GM18526 (cell line): ENCODE measurements at regions not wholly inside any gene's neighbourhood (a gene's known extent, or its start where the extent isn't known, plus 50 kb on each side); places are given as distances from the start of the nearest gene placed in this dataset.

Experiments used
- POLR2A ChIP-seq: IDR thresholded peaks from 3 replicates; pipeline ENCODE4 v1.6.1; 2011; ENCODE audit not compliant: insufficient read length; ENCODE audit errors: extremely low read depth

- TF ChIP-seq POLR2A = no peak
Observed at GRCh38 chr7:131173145-131173890, 154.4 kb upstream of the MKLN1 start.

DNA sequence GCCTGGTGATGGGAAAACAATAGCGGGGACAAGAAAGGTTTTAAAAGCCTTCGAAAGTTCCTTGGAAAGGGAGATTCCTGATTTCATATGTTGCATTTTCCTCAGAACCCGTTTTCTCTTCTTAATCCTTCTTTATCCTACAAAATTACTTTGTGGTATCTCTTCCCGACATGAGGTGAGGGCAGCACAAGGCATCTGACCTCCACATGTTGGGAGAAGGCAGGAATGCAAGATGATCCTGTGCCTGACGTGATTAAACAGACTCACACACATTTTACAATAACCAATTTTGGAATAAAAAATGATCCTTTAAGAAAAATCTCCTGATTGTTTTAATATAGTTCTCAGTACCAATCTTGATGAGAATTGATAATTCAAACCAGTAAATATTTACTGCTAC lies 153.3 kb upstream of the MKLN1 start:
- TF ChIP-seq POLR2A = no peak

DNA sequence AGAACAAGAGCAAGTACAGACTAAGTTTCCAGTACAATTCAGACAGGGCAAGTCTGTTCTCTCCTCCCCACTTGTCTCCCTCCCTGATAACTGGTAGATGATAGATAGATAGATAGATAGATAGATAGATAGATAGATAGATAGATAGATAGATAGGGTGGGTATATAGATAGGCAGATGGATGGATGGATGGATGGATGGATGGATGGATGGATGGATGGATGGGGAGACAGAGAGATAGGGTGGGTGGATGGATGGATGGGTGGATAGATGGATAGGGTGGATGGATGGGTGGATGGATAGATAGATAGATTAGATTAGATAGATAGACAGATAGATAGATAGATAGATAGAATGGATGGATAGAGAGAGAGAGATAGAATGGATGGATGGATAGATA lies 152.8 kb upstream of the MKLN1 start:
- TF ChIP-seq POLR2A = no peak

DNA sequence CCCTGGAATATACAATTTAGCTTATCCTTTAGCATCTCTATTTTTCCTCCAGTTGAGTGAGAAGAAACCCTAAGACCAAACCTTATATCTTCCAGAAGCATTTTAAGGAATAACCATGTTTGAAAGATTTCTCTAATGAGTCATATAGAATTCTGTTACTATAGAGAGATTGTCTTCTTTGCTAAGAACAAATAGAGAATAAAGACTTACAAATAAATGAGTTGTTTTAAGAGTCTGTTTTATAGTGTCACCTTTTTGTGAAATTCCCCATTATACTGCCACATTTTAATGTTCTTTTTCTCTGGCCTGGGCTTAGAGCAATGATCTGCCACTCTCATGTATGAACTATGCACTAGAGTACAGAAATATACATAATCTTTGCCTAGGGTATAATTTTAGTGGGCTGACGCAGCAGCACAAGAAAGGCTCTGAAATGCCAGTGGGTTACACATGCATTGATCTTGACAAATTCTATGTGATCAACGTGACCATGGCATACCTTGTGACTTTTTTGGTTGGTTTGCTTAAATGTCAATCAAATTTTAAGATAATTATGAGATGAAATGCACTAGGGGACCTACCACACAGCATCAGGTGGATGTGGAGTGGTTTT lies 145.1 kb upstream of the MKLN1 start:
- TF ChIP-seq POLR2A = no peak

DNA sequence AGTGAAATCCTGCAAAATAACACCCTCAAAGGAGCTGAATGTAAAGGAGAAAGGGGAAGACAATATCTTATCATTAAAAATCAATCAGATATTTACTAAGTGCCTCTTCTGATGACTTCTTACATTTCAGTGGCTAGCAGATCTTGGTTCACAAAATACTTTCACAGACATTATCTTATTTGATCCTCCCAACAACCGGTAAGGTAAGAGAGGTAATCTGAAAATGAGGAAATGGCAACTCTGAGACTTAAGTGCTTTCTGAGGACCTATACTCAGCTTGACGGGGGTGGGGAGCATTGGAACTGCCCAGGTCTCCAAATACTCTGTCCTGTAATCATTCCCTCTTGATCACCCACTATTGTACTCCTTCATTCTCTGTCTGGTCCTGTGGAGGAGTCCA lies 144.6 kb upstream of the MKLN1 start:
- TF ChIP-seq POLR2A = no peak

DNA sequence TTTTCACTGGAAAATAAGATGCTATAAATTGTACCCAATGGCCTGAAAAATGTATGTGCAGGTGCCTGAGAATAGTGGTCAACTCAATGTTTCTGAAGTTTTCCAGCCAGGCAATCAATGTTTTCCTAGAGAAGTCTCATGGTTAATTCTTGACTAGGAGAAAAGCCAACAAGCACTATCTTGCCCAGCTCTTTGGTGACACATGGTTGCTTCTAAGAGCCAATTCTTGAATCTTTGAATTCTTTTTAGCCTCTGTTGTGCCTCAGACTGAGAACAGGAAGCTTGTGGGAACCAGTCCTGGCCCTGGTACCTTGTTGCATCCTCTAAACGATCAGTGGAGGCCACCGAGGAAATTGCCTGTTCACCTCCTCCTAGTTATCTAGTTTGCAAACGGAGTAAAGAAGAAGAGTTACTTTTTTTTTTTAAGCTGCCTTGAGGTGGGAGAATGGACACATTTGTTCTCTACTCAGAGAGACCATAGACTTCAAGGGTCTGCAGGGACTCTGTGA lies 144.0 kb upstream of the MKLN1 start:
- no peak for TF ChIP-seq POLR2A

DNA sequence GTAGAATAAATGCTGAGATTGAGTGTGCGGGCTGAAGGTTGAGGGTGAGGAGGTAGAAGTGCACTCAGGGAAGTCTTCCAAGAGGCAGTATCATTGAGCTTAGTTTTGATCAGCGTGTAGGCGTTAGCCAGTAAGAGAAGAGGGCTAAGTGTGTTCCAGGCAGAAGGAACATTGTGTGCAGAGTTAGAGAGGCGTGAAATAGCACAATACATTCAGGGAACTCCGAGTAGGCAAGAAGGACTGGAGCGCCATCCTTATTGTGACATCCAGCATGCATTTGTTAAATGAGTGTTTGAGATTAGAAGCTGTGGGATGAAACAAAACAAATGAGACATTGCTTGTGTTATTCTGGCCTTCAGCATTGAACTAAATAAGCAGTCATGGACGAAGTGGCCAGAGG lies 140.9 kb upstream of the MKLN1 start:
- TF ChIP-seq POLR2A = no peak

- no peak for TF ChIP-seq POLR2A
Observed at GRCh38 chr7:131188367-131189339, 139.0 kb upstream of the MKLN1 start.

DNA sequence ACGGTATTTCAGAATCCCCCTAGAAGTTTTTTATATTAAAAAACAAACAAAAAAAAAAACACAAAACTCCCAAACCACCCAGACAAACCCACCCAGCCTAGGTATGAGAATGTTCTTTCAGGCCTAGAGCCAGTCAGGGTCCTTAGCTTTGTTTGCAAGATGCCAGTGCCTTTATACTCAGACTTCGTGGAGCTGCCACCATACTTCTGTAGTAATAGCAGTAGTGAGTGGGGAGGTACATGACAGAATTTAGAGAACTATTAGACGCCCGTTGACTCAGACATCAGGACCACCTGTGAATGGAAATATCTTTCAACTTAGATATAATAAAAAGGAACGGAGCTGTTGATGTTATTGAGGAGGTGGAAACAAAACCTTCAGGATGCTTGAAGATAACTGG lies 138.2 kb upstream of the MKLN1 start:
- TF ChIP-seq POLR2A = no peak

- no peak for TF ChIP-seq POLR2A
Observed at GRCh38 chr7:131190146-131190545, 137.5 kb upstream of the MKLN1 start.

- no peak for TF ChIP-seq POLR2A
Observed at GRCh38 chr7:131190581-131190980, 137.1 kb upstream of the MKLN1 start.

- no peak for TF ChIP-seq POLR2A
Observed at GRCh38 chr7:131194070-131194865, 133.4 kb upstream of the MKLN1 start.

- no peak for TF ChIP-seq POLR2A
Observed at GRCh38 chr7:131196803-131197202, 130.9 kb upstream of the MKLN1 start.

DNA sequence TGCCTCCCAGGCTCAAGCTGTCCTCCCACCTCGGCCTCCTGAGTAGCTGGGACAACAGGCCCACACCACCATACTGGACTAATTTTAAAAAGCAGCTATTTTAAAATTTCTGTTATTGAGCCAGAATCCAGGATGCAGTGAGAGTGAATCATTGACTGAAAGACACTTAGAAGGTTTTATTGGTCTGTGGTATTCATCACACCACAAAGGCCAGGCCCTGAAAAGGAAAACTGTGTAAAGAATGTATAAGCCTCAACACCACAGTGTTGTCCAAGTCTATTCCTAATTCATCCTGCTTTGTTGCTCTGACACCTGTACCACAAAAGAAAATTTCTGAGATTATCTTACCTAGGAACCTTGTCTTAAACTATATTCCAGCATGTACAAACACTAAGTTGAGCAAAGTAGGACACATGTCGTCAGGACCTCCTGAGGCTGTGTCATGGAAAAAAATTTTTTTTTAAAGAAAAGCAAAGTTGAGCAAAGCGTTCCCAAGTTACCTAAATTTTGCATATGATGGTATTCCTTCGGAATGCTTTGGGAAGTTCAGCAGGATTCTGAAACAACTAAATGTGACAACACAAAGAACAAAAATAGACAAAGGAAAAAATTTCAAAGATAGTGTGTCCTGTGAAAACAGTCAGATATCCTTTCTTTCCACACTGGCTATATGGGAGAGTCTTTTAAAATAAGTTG lies 129.6 kb upstream of the MKLN1 start:
- TF ChIP-seq POLR2A = no peak
